ENCODE measurements at regions not wholly inside any gene's neighbourhood (a gene's known extent, or its start where the extent isn't known, plus 50 kb on each side); places are given as distances from the start of the nearest gene placed in this dataset.
"Not testable (repeated sequence)": the region's sequence is repeated elsewhere in the genome, so short reads cannot be mapped to it uniquely, and the experiment has no call there.

GRCh38 chr1:213738658-213739057, 249.1 kb upstream of the PROX1 start:
- no peak for DNase-seq

- DNase-seq, result no peak
Measured at GRCh38 chr1:213742992-213743391, 244.8 kb upstream of the PROX1 start.

- DNase-seq, result no peak
Measured at GRCh38 chr1:213744780-213745179, 243.0 kb upstream of the PROX1 start.

GRCh38 chr1:213745451-213745850, 242.3 kb upstream of the PROX1 start:
- DNase-seq, result no peak

GRCh38 chr1:213749558-213749957, 238.2 kb upstream of the PROX1 start:
- no peak for DNase-seq

- DNase-seq, result no peak
Measured at GRCh38 chr1:213750231-213751063, 237.3 kb upstream of the PROX1 start.

- no peak for DNase-seq
Measured at GRCh38 chr1:213751064-213751397, 236.7 kb upstream of the PROX1 start.

GRCh38 chr1:213759359-213760181, 228.2 kb upstream of the PROX1 start:
- no peak for DNase-seq

GRCh38 chr1:213761845-213762407, 225.8 kb upstream of the PROX1 start:
- no peak for DNase-seq

- DNase-seq, result no peak
Measured at GRCh38 chr1:213767683-213768082, 220.1 kb upstream of the PROX1 start.

- DNase-seq, result no peak
Measured at GRCh38 chr1:213772128-213773063, 215.4 kb upstream of the PROX1 start.

- no peak for DNase-seq
Measured at GRCh38 chr1:213773975-213774374, 213.8 kb upstream of the PROX1 start.

GRCh38 chr1:213776969-213777368, 210.8 kb upstream of the PROX1 start:
- no peak for DNase-seq

- DNase-seq, result no peak
Measured at GRCh38 chr1:213779228-213779627, 208.5 kb upstream of the PROX1 start.

- DNase-seq, result no peak
Measured at GRCh38 chr1:213782941-213783672, 204.7 kb upstream of the PROX1 start.

GRCh38 chr1:213783893-213784292, 203.9 kb upstream of the PROX1 start:
- DNase-seq, result no peak

GRCh38 chr1:213786683-213787082, 201.1 kb upstream of the PROX1 start:
- DNase-seq, result no peak

GRCh38 chr1:213790565-213790964, 197.2 kb upstream of the PROX1 start:
- DNase-seq, result no peak

- DNase-seq, result no peak
Measured at GRCh38 chr1:213793482-213794067, 194.2 kb upstream of the PROX1 start.

GRCh38 chr1:213796525-213796924, 191.2 kb upstream of the PROX1 start:
- DNase-seq, result no peak

GRCh38 chr1:213808288-213808687, 179.5 kb upstream of the PROX1 start:
- not testable (repeated sequence) for DNase-seq

GRCh38 chr1:213817156-213817555, 170.6 kb upstream of the PROX1 start:
- no peak for DNase-seq
